Esophagus squamous epithelium (tissue), 5 donors: ENCODE measurements at regions not wholly inside any gene's neighbourhood (a gene's known extent, or its start where the extent isn't known, plus 50 kb on each side); places are given as distances from the start of the nearest gene placed in this dataset.
"Not testable (repeated sequence)": the region's sequence is repeated elsewhere in the genome, so short reads cannot be mapped to it uniquely, and the experiment has no call there.

ENCODE experiments used
- DNase-seq: peaks from one replicate; lab custom pipeline; 2025; lab: John Stamatoyannopoulos, UW
- H3K27ac ChIP-seq, 4 donors: fragments of 200-600 bp; sonication (generic); one replicate each; pipeline ENCODE4 v1.5.1; 2016 to 2019; ENCODE audit warnings: mild to moderate bottlenecking in 1 of 4
- H3K27me3 ChIP-seq, 4 donors: fragments of 200-600 bp; sonication (generic); 1 replicate in 3 of 4; 2 replicates in 1 of 4; pipeline versions ENCODE4 v1.5.1 to v1.6.0; 2017 to 2021; ENCODE audit warnings: antibody characterized with exemption in 1 of 4
- H3K36me3 ChIP-seq, 3 donors: fragments of 200-600 bp; sonication (generic); one replicate each; pipeline ENCODE4 v1.5.1; 2016 to 2019
- H3K4me1 ChIP-seq, 3 donors: fragments of 200-600 bp; sonication (generic); one replicate each; pipeline ENCODE4 v1.5.1; 2017 to 2019
- H3K4me3 ChIP-seq, 4 donors: fragments of 200-600 bp; sonication (generic); 1 replicate in 3 of 4; 2 replicates in 1 of 4; pipeline ENCODE4 v1.5.1; 2016 to 2019; ENCODE audit warnings: mild to moderate bottlenecking in 2 of 4, moderate library complexity in 1 of 4
- H3K9me3 ChIP-seq, 3 donors: fragments of 200-600 bp; sonication (generic); one replicate each; pipeline ENCODE4 v1.5.1; 2016 to 2019
- POLR2A ChIP-seq, 4 donors: fragments of 450-650 bp; IDR thresholded peaks; one replicate each; pipeline ENCODE4 v1.6.1; 2017; ENCODE audit warnings: antibody characterized with exemption in 4 of 4, mild to moderate bottlenecking in 4 of 4, moderate library complexity in 3 of 4
- WGBS, 2 donors: methylation state at CpG; one replicate each; pipeline ENCODE4 v1.1.5; 2018; 5-methylcytosine and 5-hydroxymethylcytosine counted together
- intact Hi-C: fragments of 100-400 bp; cut with DNase I; formaldehyde crosslinking; loops from one replicate; pipeline ENCODE4 v1.15.0; 2022
- TF ChIP-seq, protein P1 (sequence below), 6 experiments: fragments of 450-650 bp in 4 of 6; fragments of 200-600 bp in 2 of 6; sonication (generic) in 2 of 6; IDR thresholded peaks; one replicate each; pipeline ENCODE4 v1.5.1; 2016 to 2019; ENCODE audit warnings: antibody characterized with exemption in 6 of 6, mild to moderate bottlenecking in 4 of 6, moderate library complexity in 4 of 6
- donor health status: DM: yes; HTN: yes; CAD: no.

GRCh38 chr6:18640754-18641153, 253.6 kb downstream of the RNF144B start:
- H3K4me1 ChIP-seq: no peaks in the 10 kb centered on the region
- DNase-seq: no peak
- no peak overlapping the region for H3K27ac ChIP-seq
- no peak for TF ChIP-seq POLR2A (IDR thresholded peaks at IDR 0.05)
- intact Hi-C loops: no loop called here
- WGBS, 2 donors: 21 to 72% methylated on average over 1 of the region's 1 CpG
- no peak overlapping the region for H3K4me3 ChIP-seq
- no peaks in the 10 kb centered on the region for H3K9me3 ChIP-seq
- H3K36me3 ChIP-seq: no peaks in the 10 kb centered on the region
- H3K27me3 ChIP-seq: no peaks in the 10 kb centered on the region

GRCh38 chr6:18654821-18655220, 267.7 kb downstream of the RNF144B start:
- TF ChIP-seq POLR2A (IDR thresholded peaks at IDR 0.05): no peak
- TF ChIP-seq, protein P1, sequence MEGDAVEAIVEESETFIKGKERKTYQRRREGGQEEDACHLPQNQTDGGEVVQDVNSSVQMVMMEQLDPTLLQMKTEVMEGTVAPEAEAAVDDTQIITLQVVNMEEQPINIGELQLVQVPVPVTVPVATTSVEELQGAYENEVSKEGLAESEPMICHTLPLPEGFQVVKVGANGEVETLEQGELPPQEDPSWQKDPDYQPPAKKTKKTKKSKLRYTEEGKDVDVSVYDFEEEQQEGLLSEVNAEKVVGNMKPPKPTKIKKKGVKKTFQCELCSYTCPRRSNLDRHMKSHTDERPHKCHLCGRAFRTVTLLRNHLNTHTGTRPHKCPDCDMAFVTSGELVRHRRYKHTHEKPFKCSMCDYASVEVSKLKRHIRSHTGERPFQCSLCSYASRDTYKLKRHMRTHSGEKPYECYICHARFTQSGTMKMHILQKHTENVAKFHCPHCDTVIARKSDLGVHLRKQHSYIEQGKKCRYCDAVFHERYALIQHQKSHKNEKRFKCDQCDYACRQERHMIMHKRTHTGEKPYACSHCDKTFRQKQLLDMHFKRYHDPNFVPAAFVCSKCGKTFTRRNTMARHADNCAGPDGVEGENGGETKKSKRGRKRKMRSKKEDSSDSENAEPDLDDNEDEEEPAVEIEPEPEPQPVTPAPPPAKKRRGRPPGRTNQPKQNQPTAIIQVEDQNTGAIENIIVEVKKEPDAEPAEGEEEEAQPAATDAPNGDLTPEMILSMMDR (IDR thresholded peaks at IDR 0.05): no peak
- no peak for DNase-seq
- no peaks in the 10 kb centered on the region for H3K36me3 ChIP-seq
- H3K27ac ChIP-seq: no peak overlapping the region
- H3K27me3 ChIP-seq: no peaks in the 10 kb centered on the region
- no peak overlapping the region for H3K4me3 ChIP-seq
- intact Hi-C loops: no loop called here
- H3K9me3 ChIP-seq: no peaks in the 10 kb centered on the region
- peaks cover 0 to 18% (median 0%) of the 10 kb centered on the region in 3 donors for H3K4me1 ChIP-seq

DNA sequence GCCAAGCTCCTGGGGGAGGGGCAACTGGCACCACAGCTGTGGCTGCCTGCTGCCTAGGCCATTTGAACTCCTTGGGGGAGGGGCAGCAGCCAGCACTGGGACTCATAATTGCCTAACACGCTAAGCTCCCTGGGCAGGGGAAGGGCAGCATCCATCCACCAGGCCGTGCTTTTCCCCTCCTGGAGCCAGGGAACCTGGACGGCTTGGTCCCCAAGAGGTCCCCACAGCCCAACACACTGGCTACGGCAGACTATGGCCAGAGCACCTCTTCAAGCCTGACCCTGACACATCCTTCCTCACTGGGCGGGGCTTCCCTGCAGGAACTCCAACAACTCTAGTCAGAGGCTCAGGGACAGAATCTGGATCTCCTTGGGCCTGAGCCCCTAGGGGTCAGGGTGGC, 269.4 kb downstream of the RNF144B start:
- H3K27ac ChIP-seq: no peak overlapping the region
- H3K27me3 ChIP-seq: no peaks in the 10 kb centered on the region
- TF ChIP-seq, protein P1 (IDR thresholded peaks at IDR 0.05): no peak
- TF ChIP-seq POLR2A (IDR thresholded peaks at IDR 0.05): no peak
- H3K4me3 ChIP-seq: no peak overlapping the region
- intact Hi-C loops: no loop called here
- H3K9me3 ChIP-seq: no peaks in the 10 kb centered on the region
- 60% methylated on average over 2 of the region's 5 CpGs; no CpG with 5 or more reads in 1 of the 2 donors for WGBS, 2 donors
- no peaks in the 10 kb centered on the region for H3K36me3 ChIP-seq
- DNase-seq: no peak
- H3K4me1 ChIP-seq: peaks cover 0 to 18% (median 0%) of the 10 kb centered on the region in 3 donors

DNA sequence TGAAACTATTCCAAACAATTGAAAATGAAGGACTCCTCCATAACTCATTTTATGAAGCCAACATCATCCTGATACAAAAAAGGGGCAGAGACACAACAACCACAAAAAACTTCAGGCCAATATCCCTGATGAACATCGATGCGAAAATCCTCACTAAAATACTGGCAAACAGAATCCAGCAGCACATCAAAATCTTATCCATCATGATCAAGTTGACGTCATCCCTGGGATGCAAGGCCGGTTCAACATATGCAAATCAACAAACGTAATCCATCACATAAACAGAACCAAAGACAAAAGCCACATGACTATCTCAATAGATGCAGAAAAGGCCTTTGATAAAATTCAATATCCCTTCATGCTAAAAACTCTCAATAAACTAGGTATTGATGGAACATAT, 272.8 kb downstream of the RNF144B start:
- intact Hi-C loops, H3K27ac ChIP-seq, DNase-seq, H3K9me3 ChIP-seq, H3K27me3 ChIP-seq, H3K36me3 ChIP-seq, H3K4me3 ChIP-seq: not testable (repeated sequence)
- peaks cover 0 to 11% (median 0%) of the 10 kb centered on the region in 3 donors for H3K4me1 ChIP-seq
- WGBS, 2 donors: 79 to 85% methylated on average over 5 of the region's 5 CpGs

DNA sequence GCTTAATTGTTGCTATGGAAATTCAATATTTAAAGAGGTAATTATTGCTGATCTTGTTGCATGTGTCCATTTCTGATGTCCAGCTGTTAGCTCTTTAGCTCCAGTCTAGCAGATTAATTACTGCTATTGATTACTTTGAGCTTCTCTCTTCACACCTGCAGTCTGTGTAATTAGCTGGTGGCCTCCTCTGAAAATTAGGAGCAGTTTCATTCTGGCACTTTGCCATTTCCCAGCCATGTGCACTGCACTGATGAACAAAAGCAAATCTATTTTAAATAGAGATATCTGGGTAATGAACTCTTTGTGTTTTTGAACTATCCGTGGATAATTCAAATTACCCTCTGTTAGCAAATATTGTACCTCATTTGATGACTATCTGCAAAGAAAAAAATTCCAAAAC, 275.9 kb downstream of the RNF144B start:
- no peak for DNase-seq
- Histone ChIP-seq H3K27me3 (no peaks in the 10 kb centered on the region), H3K27ac (no peak overlapping the region), H3K9me3 (no peaks in the 10 kb centered on the region), H3K36me3 (no peaks in the 10 kb centered on the region), H3K4me1 (no peaks in the 10 kb centered on the region), H3K4me3 (no peak overlapping the region)
- WGBS, 2 donors: 30 to 50% methylated on average over 1 of the region's 1 CpG
- TF ChIP-seq, protein P1 (IDR thresholded peaks at IDR 0.05): no peak
- no peak for TF ChIP-seq POLR2A (IDR thresholded peaks at IDR 0.05)
- intact Hi-C loops: no loop called here

DNA sequence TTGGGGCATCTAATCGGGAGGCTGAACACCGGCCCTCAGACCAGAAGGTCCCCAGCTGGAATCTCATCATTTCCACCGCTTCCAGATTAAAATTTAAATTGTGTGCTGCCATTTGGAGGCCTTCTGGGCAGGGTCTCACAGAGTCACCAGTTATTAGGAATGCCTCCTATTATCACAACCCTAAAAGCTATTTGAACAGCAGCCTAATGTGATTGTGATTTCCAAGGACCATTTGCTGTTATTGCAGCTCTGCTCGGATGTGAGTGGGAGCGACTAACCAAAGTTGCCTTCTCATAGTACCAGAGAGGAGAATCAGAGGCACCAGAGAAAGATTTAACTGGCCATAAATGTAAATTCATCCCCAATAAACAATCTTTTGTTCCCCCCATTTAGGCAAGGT, 277.3 kb downstream of the RNF144B start:
- no peak for TF ChIP-seq POLR2A (IDR thresholded peaks at IDR 0.05)
- TF ChIP-seq, protein P1 (IDR thresholded peaks at IDR 0.05): no peak
- intact Hi-C loops: no loop called here
- Histone ChIP-seq H3K27me3 (no peaks in the 10 kb centered on the region), H3K4me1 (no peaks in the 10 kb centered on the region), H3K27ac (no peak overlapping the region), H3K4me3 (no peak overlapping the region), H3K9me3 (no peaks in the 10 kb centered on the region), H3K36me3 (no peaks in the 10 kb centered on the region)
- 57 to 92% methylated on average over 3 to 5 of the region's 5 CpGs for WGBS, 2 donors
- DNase-seq: no peak
